ENCODE measurements at regions not wholly inside any gene's neighbourhood (a gene's known extent, or its start where the extent isn't known, plus 50 kb on each side); places are given as distances from the start of the nearest gene placed in this dataset.

DNA sequence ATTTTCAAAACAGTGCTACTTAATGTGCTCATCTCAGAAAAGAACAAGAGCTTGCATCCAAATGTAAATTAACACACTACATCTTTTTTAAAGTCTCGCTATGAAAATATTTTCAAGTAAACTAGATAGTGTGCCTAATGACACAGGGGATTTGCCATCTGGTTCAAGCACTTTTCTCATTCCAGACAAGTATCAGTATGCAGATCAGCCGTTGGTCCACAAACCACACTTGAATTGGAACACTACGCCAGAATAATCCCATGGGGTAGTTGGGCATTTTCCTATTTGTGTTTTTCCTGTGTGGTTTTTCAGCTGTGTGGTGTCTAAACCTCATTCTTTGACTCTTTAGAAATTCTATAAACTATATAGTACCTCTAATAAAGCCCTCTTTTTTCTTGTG lies 256.2 kb downstream of the EPHA7 start:
- TF ChIP-seq, protein P1, sequence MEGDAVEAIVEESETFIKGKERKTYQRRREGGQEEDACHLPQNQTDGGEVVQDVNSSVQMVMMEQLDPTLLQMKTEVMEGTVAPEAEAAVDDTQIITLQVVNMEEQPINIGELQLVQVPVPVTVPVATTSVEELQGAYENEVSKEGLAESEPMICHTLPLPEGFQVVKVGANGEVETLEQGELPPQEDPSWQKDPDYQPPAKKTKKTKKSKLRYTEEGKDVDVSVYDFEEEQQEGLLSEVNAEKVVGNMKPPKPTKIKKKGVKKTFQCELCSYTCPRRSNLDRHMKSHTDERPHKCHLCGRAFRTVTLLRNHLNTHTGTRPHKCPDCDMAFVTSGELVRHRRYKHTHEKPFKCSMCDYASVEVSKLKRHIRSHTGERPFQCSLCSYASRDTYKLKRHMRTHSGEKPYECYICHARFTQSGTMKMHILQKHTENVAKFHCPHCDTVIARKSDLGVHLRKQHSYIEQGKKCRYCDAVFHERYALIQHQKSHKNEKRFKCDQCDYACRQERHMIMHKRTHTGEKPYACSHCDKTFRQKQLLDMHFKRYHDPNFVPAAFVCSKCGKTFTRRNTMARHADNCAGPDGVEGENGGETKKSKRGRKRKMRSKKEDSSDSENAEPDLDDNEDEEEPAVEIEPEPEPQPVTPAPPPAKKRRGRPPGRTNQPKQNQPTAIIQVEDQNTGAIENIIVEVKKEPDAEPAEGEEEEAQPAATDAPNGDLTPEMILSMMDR (IDR thresholded peaks at IDR 0.05; ENCODE audit: low read depth, low read length), result no peak
- no peak for TF ChIP-seq EZH2phosphoT487 (IDR thresholded peaks at IDR 0.05; ENCODE audit: low read depth)
- no peak overlapping the region for H3K4me3 ChIP-seq (ENCODE audit: low read length)
- no peaks in the 10 kb centered on the region for H4K20me1 ChIP-seq (ENCODE audit: insufficient read depth, low read length)
- no peaks in the 10 kb centered on the region for H3K27me3 ChIP-seq (ENCODE audit: low read depth, low read length)
- H3K36me3 ChIP-seq (replicated peaks; ENCODE audit: low read depth, low read length), result no peaks in the 10 kb centered on the region
- no peak overlapping the region for H3K9ac ChIP-seq (ENCODE audit: low read length)
- no peaks in the 10 kb centered on the region for H3K79me2 ChIP-seq (ENCODE audit: low read length)
- no peak overlapping the region for H3K27ac ChIP-seq (ENCODE audit: low read length)
- H3K4me1 ChIP-seq (ENCODE audit: low read length), result peaks cover 8% of the 10 kb centered on the region
- H3K4me2 ChIP-seq (ENCODE audit: low read length), result no peak overlapping the region
- H3K9me3 ChIP-seq (ENCODE audit: insufficient read depth, low read length), result no peaks in the 10 kb centered on the region
- no peak overlapping the region for H2AFZ ChIP-seq (ENCODE audit: low read depth, low read length)

DNA sequence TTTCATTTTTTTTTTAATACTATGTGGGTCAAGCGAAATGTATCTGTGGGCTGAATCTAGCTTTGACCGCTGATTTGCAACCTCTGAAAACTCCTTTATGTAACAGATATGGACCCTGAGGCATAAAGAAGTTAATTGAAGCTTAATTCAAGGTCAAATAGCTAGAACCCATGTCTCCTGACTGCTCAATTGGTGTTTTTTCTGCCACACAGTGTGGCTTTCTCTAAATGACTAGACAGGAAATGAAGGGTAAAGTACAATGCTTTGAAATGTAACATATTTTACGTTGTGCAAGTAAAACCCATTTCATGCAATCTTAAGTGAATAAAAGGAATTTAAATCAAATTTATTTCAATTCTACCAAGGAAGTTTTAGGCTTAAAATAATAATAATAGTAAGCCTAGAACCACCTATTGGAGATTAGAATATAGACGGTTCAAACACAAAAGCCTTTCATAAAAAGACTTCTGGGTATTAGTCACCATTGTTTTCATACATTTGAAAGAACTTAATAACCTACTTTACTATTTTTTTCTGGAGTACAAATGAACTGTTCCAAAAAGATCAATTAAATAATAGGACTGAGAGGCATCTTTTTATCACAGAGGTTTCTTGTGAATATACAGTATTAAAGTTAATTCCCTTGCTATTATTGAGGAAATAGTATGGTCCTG lies 279.8 kb downstream of the EPHA7 start:
- Histone ChIP-seq H3K27ac (ENCODE audit: low read length) (no peak overlapping the region), H3K4me2 (ENCODE audit: low read length) (peak overlapping the region; percentile 35), H4K20me1 (ENCODE audit: insufficient read depth, low read length) (no peaks in the 10 kb centered on the region), H3K4me3 (ENCODE audit: low read length) (peak overlapping the region; percentile 18; the same call in 1 of the 2 replicates), H2AFZ (ENCODE audit: low read depth, low read length) (no peak overlapping the region), H3K79me2 (ENCODE audit: low read length) (no peaks in the 10 kb centered on the region), H3K27me3 (ENCODE audit: low read depth, low read length) (no peaks in the 10 kb centered on the region), H3K36me3 (replicated peaks; ENCODE audit: low read depth, low read length) (no peaks in the 10 kb centered on the region), H3K9me3 (ENCODE audit: insufficient read depth, low read length) (no peaks in the 10 kb centered on the region), H3K9ac (ENCODE audit: low read length) (no peak overlapping the region), H3K4me1 (ENCODE audit: low read length) (peaks cover 12% of the 10 kb centered on the region)
- TF ChIP-seq, protein P1 (IDR thresholded peaks at IDR 0.05; ENCODE audit: low read depth, low read length), result no peak

DNA sequence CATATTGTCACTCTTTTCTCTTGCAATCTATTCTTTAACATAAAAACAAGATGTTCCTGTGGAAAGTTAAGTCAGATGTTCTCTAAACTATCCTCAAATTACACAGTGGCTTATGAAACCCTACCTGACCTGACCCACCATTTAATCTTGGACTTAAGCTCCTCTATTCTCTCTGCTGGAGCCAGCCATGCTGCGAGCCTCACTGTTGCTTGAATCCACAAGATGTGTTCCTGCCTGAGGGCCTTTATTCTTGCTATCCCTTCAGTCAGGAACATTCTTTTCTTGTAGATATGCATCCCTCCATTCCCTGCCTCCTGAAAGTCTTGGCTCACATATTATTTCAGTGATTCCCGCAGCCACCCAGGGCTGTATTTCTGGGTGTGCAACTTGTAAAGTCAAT lies 283.2 kb downstream of the EPHA7 start:
- TF ChIP-seq, protein P1 (IDR thresholded peaks at IDR 0.05; ENCODE audit: low read depth, low read length), result no peak
- no peak for TF ChIP-seq EZH2phosphoT487 (IDR thresholded peaks at IDR 0.05; ENCODE audit: low read depth)
- H4K20me1 ChIP-seq (ENCODE audit: insufficient read depth, low read length), result no peaks in the 10 kb centered on the region
- no peaks in the 10 kb centered on the region for H3K36me3 ChIP-seq (replicated peaks; ENCODE audit: low read depth, low read length)
- no peak overlapping the region for H3K9ac ChIP-seq (ENCODE audit: low read length)
- no peaks in the 10 kb centered on the region for H3K79me2 ChIP-seq (ENCODE audit: low read length)
- no peaks in the 10 kb centered on the region for H3K27me3 ChIP-seq (ENCODE audit: low read depth, low read length)
- no peak overlapping the region for H2AFZ ChIP-seq (ENCODE audit: low read depth, low read length)
- H3K9me3 ChIP-seq (ENCODE audit: insufficient read depth, low read length), result no peaks in the 10 kb centered on the region
- no peak overlapping the region for H3K4me3 ChIP-seq (ENCODE audit: low read length)
- no peak overlapping the region for H3K4me2 ChIP-seq (ENCODE audit: low read length)
- H3K27ac ChIP-seq (ENCODE audit: low read length), result no peak overlapping the region
- peaks cover 12% of the 10 kb centered on the region for H3K4me1 ChIP-seq (ENCODE audit: low read length)

DNA sequence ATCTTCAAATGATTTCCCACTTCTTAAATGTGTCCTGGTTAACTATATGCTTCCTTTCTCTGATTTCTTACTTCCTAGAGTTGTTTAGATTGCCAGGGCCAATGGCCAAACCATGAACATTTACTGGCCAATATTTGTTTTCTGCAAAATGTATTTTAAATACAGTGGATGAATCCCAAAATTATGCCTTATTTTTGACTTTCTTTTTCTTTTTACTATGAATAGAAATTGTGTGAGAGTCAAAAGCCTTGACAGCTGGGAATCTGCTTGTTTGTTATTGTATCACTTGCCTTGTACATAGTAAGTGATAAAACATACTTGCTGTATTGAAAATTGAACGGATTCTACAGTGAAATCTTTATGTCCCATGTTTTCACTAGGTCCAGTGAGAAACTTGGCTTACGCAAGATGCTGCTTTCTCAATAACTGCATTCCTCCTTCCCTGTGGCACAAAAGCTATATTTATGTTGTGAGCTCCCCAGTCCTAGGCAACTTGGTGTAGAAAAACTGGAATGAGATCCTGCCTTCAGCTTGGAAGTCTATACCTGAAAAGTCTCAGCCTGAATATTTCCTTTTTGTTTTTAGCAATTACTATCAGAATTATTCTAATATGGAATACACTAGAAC lies 295.2 kb downstream of the EPHA7 start:
- H3K9ac ChIP-seq (ENCODE audit: low read length), result no peak overlapping the region
- H2AFZ ChIP-seq (ENCODE audit: low read depth, low read length), result no peak overlapping the region

More for the DNA sequence above, 295.2 kb downstream of the EPHA7 start:
- Histone ChIP-seq H3K27me3 (ENCODE audit: low read depth, low read length) (no peaks in the 10 kb centered on the region), H3K27ac (ENCODE audit: low read length) (no peak overlapping the region), H3K9me3 (ENCODE audit: insufficient read depth, low read length) (no peaks in the 10 kb centered on the region), H3K4me1 (ENCODE audit: low read length) (no peaks in the 10 kb centered on the region), H3K4me2 (ENCODE audit: low read length) (no peak overlapping the region), H3K4me3 (ENCODE audit: low read length) (no peak overlapping the region), H3K36me3 (replicated peaks; ENCODE audit: low read depth, low read length) (no peaks in the 10 kb centered on the region), H4K20me1 (ENCODE audit: insufficient read depth, low read length) (no peaks in the 10 kb centered on the region), H3K79me2 (ENCODE audit: low read length) (no peaks in the 10 kb centered on the region)
- no peak for TF ChIP-seq EZH2phosphoT487 (IDR thresholded peaks at IDR 0.05; ENCODE audit: low read depth)

Measured in OCI-LY3 (cell line).